UCSD-AML1 (cell line): ENCODE measurements at regions not wholly inside any gene's neighbourhood (a gene's known extent, or its start where the extent isn't known, plus 50 kb on each side); places are given as distances from the start of the nearest gene placed in this dataset.
"Not testable (repeated sequence)": the region's sequence is repeated elsewhere in the genome, so short reads cannot be mapped to it uniquely, and the experiment has no call there.

Experiments
- DNase-seq: peaks from one replicate; lab custom pipeline; 2025; ENCODE audit not compliant: unreplicated experiment; lab: John Stamatoyannopoulos, UW

GRCh38 chr7:34330308-34330707 lies 327.7 kb upstream of the NPSR1 start:
- DNase-seq: no peak

GRCh38 chr7:34331102-34331501 lies 326.9 kb upstream of the NPSR1 start:
- DNase-seq: no peak

GRCh38 chr7:34332006-34332405 lies 326.0 kb upstream of the NPSR1 start:
- no peak for DNase-seq

- no peak for DNase-seq
Observed at GRCh38 chr7:34333184-34333583, 324.8 kb upstream of the NPSR1 start.

GRCh38 chr7:34333925-34334324 lies 324.1 kb upstream of the NPSR1 start:
- no peak for DNase-seq

GRCh38 chr7:34337163-34337562 lies 320.9 kb upstream of the NPSR1 start:
- DNase-seq: no peak

- DNase-seq: no peak
Observed at GRCh38 chr7:34338961-34339526, 319.0 kb upstream of the NPSR1 start.

- DNase-seq: no peak
Observed at GRCh38 chr7:34341326-34341725, 316.7 kb upstream of the NPSR1 start.

GRCh38 chr7:34342387-34342786 lies 315.6 kb upstream of the NPSR1 start:
- DNase-seq: no peak

- DNase-seq: no peak
Observed at GRCh38 chr7:34343667-34344066, 314.4 kb upstream of the NPSR1 start.

- DNase-seq: no peak
Observed at GRCh38 chr7:34354011-34354410, 304.0 kb upstream of the NPSR1 start.

- DNase-seq: no peak
Observed at GRCh38 chr7:34354899-34355298, 303.1 kb upstream of the NPSR1 start.

- no peak for DNase-seq
Observed at GRCh38 chr7:34357068-34357467, 300.9 kb upstream of the NPSR1 start.

GRCh38 chr7:34357946-34358345 lies 300.1 kb upstream of the NPSR1 start:
- DNase-seq: no peak

- DNase-seq: not testable (repeated sequence)
Observed at GRCh38 chr7:34358578-34358977, 299.4 kb upstream of the NPSR1 start.

GRCh38 chr7:34361663-34362250 lies 296.3 kb upstream of the NPSR1 start:
- DNase-seq: no peak

GRCh38 chr7:34362621-34363020 lies 295.4 kb upstream of the NPSR1 start:
- no peak for DNase-seq

GRCh38 chr7:34364130-34364529 lies 293.9 kb upstream of the NPSR1 start:
- no peak for DNase-seq

GRCh38 chr7:34365011-34365410 lies 293.0 kb upstream of the NPSR1 start:
- DNase-seq: no peak

GRCh38 chr7:34365611-34366010 lies 292.4 kb upstream of the NPSR1 start:
- DNase-seq: no peak

- no peak for DNase-seq
Observed at GRCh38 chr7:34371922-34372321, 286.1 kb upstream of the NPSR1 start.

GRCh38 chr7:34373940-34374339 lies 284.1 kb upstream of the NPSR1 start:
- DNase-seq: no peak

- no peak for DNase-seq
Observed at GRCh38 chr7:34382166-34382893, 275.7 kb upstream of the NPSR1 start.
